ENCODE measurements at regions not wholly inside any gene's neighbourhood (a gene's known extent, or its start where the extent isn't known, plus 50 kb on each side); places are given as distances from the start of the nearest gene placed in this dataset.

- Histone ChIP-seq H3K36me3 (ENCODE audit: control insufficient read depth in 2 of 4, insufficient read depth in 4 of 4, low read length in 3 of 4) (no peaks in the 10 kb centered on the region), H3K56ac (replicated peaks; ENCODE audit: insufficient read length, low read depth, low read length) (no peak overlapping the region), H4K8ac (ENCODE audit: extremely low read depth, insufficient read depth, low read length) (no peak overlapping the region), H3K79me2 (ENCODE audit: control insufficient read depth in 1 of 2, insufficient read depth in 2 of 2, low read length in 2 of 2) (no peaks in the 10 kb centered on the region), H3K4me2 (ENCODE audit: insufficient read depth in 1 of 2, low read depth in 2 of 2, low read length in 2 of 2) (no peak overlapping the region), H3K4me3 (ENCODE audit: extremely low read depth in 1 of 4, insufficient read depth in 2 of 4, low read depth in 3 of 4, low read length in 4 of 4) (no peak overlapping the region), H2BK20ac (ENCODE audit: low read length) (no peak overlapping the region), H3K23ac (ENCODE audit: insufficient read length) (no peak overlapping the region), H3K9ac (replicated peaks in 1 of 4; ENCODE audit: extremely low read depth in 1 of 4, low read depth in 3 of 4, low read length in 3 of 4) (no peak overlapping the region), H4K20me1 (replicated peaks in 1 of 2; ENCODE audit: control insufficient read depth in 1 of 2, insufficient read depth in 2 of 2, low read length in 2 of 2) (no peaks in the 10 kb centered on the region), H4K5ac (ENCODE audit: insufficient read length, low read depth, low read length) (no peak overlapping the region), H3K14ac (ENCODE audit: insufficient read length) (no peak overlapping the region), H3K9me3 (ENCODE audit: insufficient read depth in 2 of 2, low read depth in 1 of 2, low read length in 1 of 2) (no peaks in the 10 kb centered on the region), H3K4me1 (replicated peaks in 1 of 4; ENCODE audit: control insufficient read depth in 3 of 4, insufficient read depth in 4 of 4, low read length in 3 of 4) (peaks cover 5 to 18% (median 11%) of the 10 kb centered on the region in 4 experiments), H2AFZ (ENCODE audit: low read length) (no peak overlapping the region), H3K79me1 (ENCODE audit: low read depth, low read length) (no peaks in the 10 kb centered on the region), H4K91ac (replicated peaks; ENCODE audit: insufficient read length, low read length) (no peak overlapping the region), H2BK120ac (replicated peaks; ENCODE audit: low read depth, low read length) (no peak overlapping the region), H2AK5ac (ENCODE audit: low read depth, low read length) (no peak overlapping the region), H2BK5ac (ENCODE audit: low read depth, low read length) (no peak overlapping the region), H3K23me2 (ENCODE audit: low read depth, low read length) (peaks cover 6% of the 10 kb centered on the region; the same call in 1 of the 2 replicates), H2BK15ac (ENCODE audit: low read length) (no peak overlapping the region), H2BK12ac (ENCODE audit: low read depth, low read length) (no peak overlapping the region), H3K4ac (replicated peaks; ENCODE audit: insufficient read length, low read depth, low read length) (peak overlapping the region; percentile 60), H3K27ac (ENCODE audit: low read depth, low read length) (no peak overlapping the region), H3K18ac (ENCODE audit: extremely low read depth, low read length) (no peak overlapping the region; the same call in 1 of the 2 replicates), H3K27me3 (replicated peaks in 1 of 4; ENCODE audit: control insufficient read depth in 3 of 4, extremely low read depth in 1 of 4, insufficient read depth in 3 of 4, low read length in 3 of 4) (peaks cover 0 to 7% (median 5%) of the 10 kb centered on the region in 4 experiments; a peak in 5 of 7 replicates)
- ChIA-PET CTCF (ENCODE audit: partially characterized antibody) (interaction anchor here (1.8 to 3.2 kb wide), 2 partner anchors 72 to 223 kb away, joined by 4 to 8 read pairs; no protein-coding TSS in a partner anchor), POLR2A (ENCODE audit: partially characterized antibody) (no interaction called here)
- no peak for TF ChIP-seq KDM5A (IDR thresholded peaks at IDR 0.05; ENCODE audit: low read length)
- TF ChIP-seq RXRA (IDR thresholded peaks at IDR 0.05; ENCODE audit: insufficient read depth, low read depth, low read length): no peak
- FAIRE-seq: no peak
- no peak for DNase-seq (ENCODE audit: low read depth in 1 of 2, low spot score in 2 of 2)
- WGBS, 2 experiments (ENCODE audit: extremely low coverage in 1 of 2, insufficient coverage in 1 of 2, insufficient read length in 1 of 2, insufficient replicate concordance in 2 of 2, low coverage in 1 of 2, low lambda C conversion rate in 2 of 2, missing lambda C conversion rate in 1 of 2): 78% methylated on average over 8 of the region's 8 CpGs; no CpG with 5 or more reads in 1 of the 2 experiments
Observed at GRCh38 chr15:99481113-99481950, 84.5 kb upstream of the MEF2A start.

Data from H1 (cell line).